DMS 273 treated with DMSO at 0.1 percent for 48 hours (cell line): ENCODE measurements at regions not wholly inside any gene's neighbourhood (a gene's known extent, or its start where the extent isn't known, plus 50 kb on each side); places are given as distances from the start of the nearest gene placed in this dataset.

ENCODE experiments used
- DNase-seq: peaks from one replicate; lab custom pipeline; 2025; lab: John Stamatoyannopoulos, UW

GRCh38 chr15:29873947-29874411 is 51.7 kb upstream of the TJP1 start:
- no peak for DNase-seq

DNA sequence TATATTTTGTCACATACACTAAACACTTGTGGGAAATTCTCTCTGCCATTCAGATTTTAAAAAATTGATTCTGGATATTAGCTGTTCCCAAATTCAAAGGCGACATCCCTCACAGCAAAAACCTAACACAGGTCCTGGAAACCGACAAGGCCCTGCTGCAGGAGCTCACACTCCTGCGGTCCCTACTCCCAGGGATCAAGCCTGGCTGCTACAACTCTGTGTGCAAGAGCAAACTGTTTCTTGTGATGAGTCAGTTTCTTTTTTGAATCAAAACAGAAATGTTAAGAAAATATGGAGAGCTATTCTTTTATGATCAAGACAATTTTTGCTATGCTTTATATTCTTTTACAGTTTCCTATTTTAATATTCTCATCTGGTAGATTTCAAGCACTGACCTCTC is 51.0 kb upstream of the TJP1 start:
- no peak for DNase-seq

DNA sequence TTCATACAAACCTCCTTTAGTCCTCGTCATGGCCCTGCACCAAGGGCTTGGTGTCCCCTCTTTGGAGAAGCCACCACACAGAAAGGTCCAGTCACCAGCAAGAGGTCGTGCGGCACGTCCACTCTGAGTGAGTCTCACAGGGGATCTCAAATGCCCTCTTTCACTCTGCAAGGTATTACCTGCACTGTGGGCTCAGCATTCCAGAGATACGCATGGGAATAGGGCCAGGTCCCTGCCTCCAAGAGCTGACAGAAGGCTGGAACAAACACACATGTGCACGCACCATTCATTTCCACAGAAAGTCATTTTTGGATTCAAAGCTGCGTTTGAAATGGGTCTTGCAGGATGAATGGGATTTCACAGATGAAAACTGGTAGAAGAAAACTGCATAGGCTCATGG is 50.4 kb upstream of the TJP1 start:
- no peak for DNase-seq
